Hepatocyte (in vitro differentiated cells): ENCODE measurements at regions not wholly inside any gene's neighbourhood (a gene's known extent, or its start where the extent isn't known, plus 50 kb on each side); places are given as distances from the start of the nearest gene placed in this dataset.

ENCODE experiments used
- EZH2phosphoT487 ChIP-seq: fragments of 200-600 bp; sonication (generic); IDR thresholded peaks from one replicate; pipeline ENCODE4 v1.6.1; 2018; ENCODE audit warnings: antibody characterized with exemption, mild to moderate bottlenecking, low read depth, moderate library complexity; ENCODE audit not compliant: unreplicated experiment, severe bottlenecking
- TF ChIP-seq, protein P1 (sequence below): fragments of 200-600 bp; sonication (generic); IDR thresholded peaks from 2 replicates; pipeline ENCODE4 v1.5.1; 2016; ENCODE audit warnings: antibody characterized with exemption, mild to moderate bottlenecking; ENCODE audit not compliant: poor library complexity

DNA sequence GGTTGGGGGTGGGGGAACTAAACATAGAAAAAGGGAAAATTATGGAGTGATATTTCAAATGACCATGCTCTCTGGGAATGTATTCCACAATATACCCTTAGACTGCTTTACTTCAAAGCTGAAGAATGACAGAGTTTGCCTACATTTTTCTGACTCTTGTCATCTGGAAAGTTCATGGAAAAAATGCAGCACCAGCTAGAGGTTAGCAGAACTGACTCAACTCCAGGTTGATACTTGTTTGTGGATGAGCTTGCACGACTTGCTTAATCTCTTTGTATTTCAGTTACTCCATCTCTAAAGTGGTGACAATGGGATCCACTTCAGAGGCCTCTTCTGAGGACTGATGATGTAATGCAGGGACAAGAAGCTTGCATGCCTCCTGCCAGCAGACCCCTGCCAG, 824.0 kb upstream of the ID2 start:
- TF ChIP-seq, protein P1, sequence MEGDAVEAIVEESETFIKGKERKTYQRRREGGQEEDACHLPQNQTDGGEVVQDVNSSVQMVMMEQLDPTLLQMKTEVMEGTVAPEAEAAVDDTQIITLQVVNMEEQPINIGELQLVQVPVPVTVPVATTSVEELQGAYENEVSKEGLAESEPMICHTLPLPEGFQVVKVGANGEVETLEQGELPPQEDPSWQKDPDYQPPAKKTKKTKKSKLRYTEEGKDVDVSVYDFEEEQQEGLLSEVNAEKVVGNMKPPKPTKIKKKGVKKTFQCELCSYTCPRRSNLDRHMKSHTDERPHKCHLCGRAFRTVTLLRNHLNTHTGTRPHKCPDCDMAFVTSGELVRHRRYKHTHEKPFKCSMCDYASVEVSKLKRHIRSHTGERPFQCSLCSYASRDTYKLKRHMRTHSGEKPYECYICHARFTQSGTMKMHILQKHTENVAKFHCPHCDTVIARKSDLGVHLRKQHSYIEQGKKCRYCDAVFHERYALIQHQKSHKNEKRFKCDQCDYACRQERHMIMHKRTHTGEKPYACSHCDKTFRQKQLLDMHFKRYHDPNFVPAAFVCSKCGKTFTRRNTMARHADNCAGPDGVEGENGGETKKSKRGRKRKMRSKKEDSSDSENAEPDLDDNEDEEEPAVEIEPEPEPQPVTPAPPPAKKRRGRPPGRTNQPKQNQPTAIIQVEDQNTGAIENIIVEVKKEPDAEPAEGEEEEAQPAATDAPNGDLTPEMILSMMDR: no peak
- no peak for TF ChIP-seq EZH2phosphoT487
